Activated gamma-delta T cell treated with Interleukin-2 at 50 U/mL for 16 hours (primary cell): ENCODE measurements at regions not wholly inside any gene's neighbourhood (a gene's known extent, or its start where the extent isn't known, plus 50 kb on each side); places are given as distances from the start of the nearest gene placed in this dataset.

Source experiments
- DNase-seq: peaks from one replicate; pipeline ENCODE4 v3.0.0-alpha.2; 2020

- DNase-seq = no peak
These were observed 49.7 kb downstream of the GLI2 start for GRCh38 chr2:120785228-120785966.

- DNase-seq = no peak
These were observed 50.6 kb downstream of the GLI2 start for GRCh38 chr2:120786038-120786960.

GRCh38 chr2:120787111-120787821 is 51.6 kb downstream of the GLI2 start:
- DNase-seq = no peak

- DNase-seq = no peak
These were observed 52.4 kb downstream of the GLI2 start for GRCh38 chr2:120787822-120788700.

GRCh38 chr2:120791243-120791961 is 55.7 kb downstream of the GLI2 start:
- no peak for DNase-seq

- no peak for DNase-seq
These were observed 56.3 kb downstream of the GLI2 start for GRCh38 chr2:120791962-120792297.

- DNase-seq = no peak
These were observed 58.2 kb downstream of the GLI2 start for GRCh38 chr2:120793682-120794403.

- DNase-seq = no peak
These were observed 59.0 kb downstream of the GLI2 start for GRCh38 chr2:120794716-120795115.

GRCh38 chr2:120796094-120796493 is 60.4 kb downstream of the GLI2 start:
- no peak for DNase-seq

GRCh38 chr2:120797421-120798221 is 62.0 kb downstream of the GLI2 start:
- DNase-seq = no peak

- DNase-seq = no peak
These were observed 63.0 kb downstream of the GLI2 start for GRCh38 chr2:120798567-120799247.

GRCh38 chr2:120802158-120802557 is 66.5 kb downstream of the GLI2 start:
- DNase-seq = no peak

- DNase-seq = no peak
These were observed 67.3 kb downstream of the GLI2 start for GRCh38 chr2:120802867-120803484.

GRCh38 chr2:120803764-120804335 is 68.2 kb downstream of the GLI2 start:
- no peak for DNase-seq

- DNase-seq = no peak
These were observed 68.8 kb downstream of the GLI2 start for GRCh38 chr2:120804459-120804858.

- no peak for DNase-seq
These were observed 69.3 kb downstream of the GLI2 start for GRCh38 chr2:120805011-120805410.

- DNase-seq = no peak
These were observed 69.9 kb downstream of the GLI2 start for GRCh38 chr2:120805602-120806001.

- no peak for DNase-seq
These were observed 72.1 kb downstream of the GLI2 start for GRCh38 chr2:120807751-120808150.

GRCh38 chr2:120809151-120809550 is 73.5 kb downstream of the GLI2 start:
- DNase-seq = no peak
